ENCODE measurements at regions not wholly inside any gene's neighbourhood (a gene's known extent, or its start where the extent isn't known, plus 50 kb on each side); places are given as distances from the start of the nearest gene placed in this dataset.

DNA sequence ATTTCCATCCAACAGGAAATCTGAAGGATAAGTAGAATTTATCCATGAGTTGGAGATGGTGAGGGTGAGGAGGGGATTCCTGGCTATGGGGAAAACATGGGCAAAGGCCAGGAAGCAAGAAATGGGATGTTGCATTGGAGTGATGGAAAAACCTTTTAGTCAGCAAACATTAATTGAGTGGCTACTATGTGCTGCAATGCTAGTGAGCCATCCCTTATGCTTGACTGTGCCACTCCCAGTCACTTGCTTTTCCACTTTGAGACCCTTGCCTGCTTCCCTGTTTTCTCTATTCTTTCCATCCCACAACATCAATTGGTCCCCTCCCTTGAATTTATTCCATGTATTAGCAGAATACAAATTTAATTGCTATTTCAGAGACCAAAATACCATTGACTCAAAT lies 252.7 kb upstream of the HABP2 start:
- Histone ChIP-seq H3K4me1 (replicated peaks; ENCODE audit: insufficient read depth) (peaks cover 40% of the 10 kb centered on the region), H3K27ac (no peak overlapping the region), H3K9me2 (ENCODE audit: insufficient read depth) (no peaks in the 10 kb centered on the region), H3K9me3 (ENCODE audit: insufficient read depth, low read depth) (no peaks in the 10 kb centered on the region), H3K4me2 (no peak overlapping the region), H4K20me1 (ENCODE audit: insufficient read depth) (no peaks in the 10 kb centered on the region), H3K36me3 (ENCODE audit: low read depth) (no peaks in the 10 kb centered on the region), H3F3A (ENCODE audit: insufficient read depth, low read depth) (peaks cover 6% of the 10 kb centered on the region; the same call in 1 of the 2 replicates), H3K79me2 (ENCODE audit: low read depth) (no peaks in the 10 kb centered on the region), H3K27me3 (ENCODE audit: insufficient read depth, low read depth) (no peaks in the 10 kb centered on the region), H3K4me3 (no peak overlapping the region), H2AFZ (no peak overlapping the region)
- BruUV-seq (replicated peaks), result no TSS peak
- ChIA-PET CTCF (no interaction called here), POLR2A (ENCODE audit: unreplicated experiment) (no interaction called here)
- no peak for DNase-seq
- intact Hi-C loops (cut with micrococcal nuclease; ENCODE audit: unreplicated experiment), result no loop called here
- TF ChIP-seq EZH2 (IDR thresholded peaks at IDR 0.05; ENCODE audit: low read depth), result no peak
- no peak for TF ChIP-seq CTCF (conservative IDR thresholded peaks at IDR 0.05)

DNA sequence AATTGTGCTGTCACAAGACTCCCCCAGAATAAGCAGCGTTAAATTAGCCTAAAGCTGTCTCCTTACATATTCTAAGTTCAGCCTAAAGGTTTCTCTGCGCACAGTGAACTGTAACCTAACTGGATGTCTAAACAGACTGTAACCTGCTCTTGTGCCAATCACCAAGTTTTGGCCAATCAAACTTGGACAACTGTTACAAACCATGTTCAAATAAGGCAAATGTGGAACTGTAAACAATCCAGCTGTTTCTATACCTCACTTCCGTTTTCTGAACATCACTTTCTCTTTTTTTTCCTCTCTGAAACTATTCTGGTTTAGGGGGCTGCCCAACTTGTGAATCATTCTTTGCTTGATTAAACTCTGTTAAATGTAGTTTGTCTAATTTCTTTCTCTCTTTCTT lies 252.2 kb upstream of the HABP2 start:
- ChIA-PET CTCF (no interaction called here), POLR2A (ENCODE audit: unreplicated experiment) (no interaction called here)
- BruUV-seq (replicated peaks), result no TSS peak
- no peak overlapping the region for H3K4me3 ChIP-seq
- peaks cover 40% of the 10 kb centered on the region for H3K4me1 ChIP-seq (replicated peaks; ENCODE audit: insufficient read depth)
- intact Hi-C loops (cut with micrococcal nuclease; ENCODE audit: unreplicated experiment), result no loop called here
- H3K27me3 ChIP-seq (ENCODE audit: insufficient read depth, low read depth), result no peaks in the 10 kb centered on the region
- DNase-seq, result no peak
- H2AFZ ChIP-seq, result no peak overlapping the region
- H3K36me3 ChIP-seq (ENCODE audit: low read depth), result no peaks in the 10 kb centered on the region
- H3K4me2 ChIP-seq, result no peak overlapping the region
- H3K9me3 ChIP-seq (ENCODE audit: insufficient read depth, low read depth), result no peaks in the 10 kb centered on the region
- H3K9me2 ChIP-seq (ENCODE audit: insufficient read depth), result no peaks in the 10 kb centered on the region
- no peaks in the 10 kb centered on the region for H3K79me2 ChIP-seq (ENCODE audit: low read depth)
- TF ChIP-seq CTCF (conservative IDR thresholded peaks at IDR 0.05) (no peak), EZH2 (IDR thresholded peaks at IDR 0.05; ENCODE audit: low read depth) (no peak)
- H3F3A ChIP-seq (ENCODE audit: insufficient read depth, low read depth), result peaks cover 6% of the 10 kb centered on the region; the same call in 1 of the 2 replicates
- no peaks in the 10 kb centered on the region for H4K20me1 ChIP-seq (ENCODE audit: insufficient read depth)
- no peak overlapping the region for H3K27ac ChIP-seq

GRCh38 chr10:113301342-113301984 lies 251.4 kb upstream of the HABP2 start:
- no peaks in the 10 kb centered on the region for H3K9me2 ChIP-seq (ENCODE audit: insufficient read depth)
- no peak overlapping the region for H3K4me3 ChIP-seq
- ChIA-PET POLR2A (ENCODE audit: unreplicated experiment) (no interaction called here), CTCF (no interaction called here)
- H3K4me2 ChIP-seq, result no peak overlapping the region
- no TSS peak for BruUV-seq (replicated peaks)
- H3K9me3 ChIP-seq (ENCODE audit: insufficient read depth, low read depth), result no peaks in the 10 kb centered on the region
- intact Hi-C loops (cut with micrococcal nuclease; ENCODE audit: unreplicated experiment), result no loop called here
- no peaks in the 10 kb centered on the region for H3K79me2 ChIP-seq (ENCODE audit: low read depth)
- no peaks in the 10 kb centered on the region for H3K27me3 ChIP-seq (ENCODE audit: insufficient read depth, low read depth)
- no peak for DNase-seq
- no peaks in the 10 kb centered on the region for H4K20me1 ChIP-seq (ENCODE audit: insufficient read depth)
- H2AFZ ChIP-seq, result no peak overlapping the region
- peaks cover 6% of the 10 kb centered on the region; the same call in 1 of the 2 replicates for H3F3A ChIP-seq (ENCODE audit: insufficient read depth, low read depth)
- TF ChIP-seq EZH2 (IDR thresholded peaks at IDR 0.05; ENCODE audit: low read depth) (no peak), CTCF (conservative IDR thresholded peaks at IDR 0.05) (no peak)
- no peaks in the 10 kb centered on the region for H3K36me3 ChIP-seq (ENCODE audit: low read depth)
- peaks cover 40% of the 10 kb centered on the region for H3K4me1 ChIP-seq (replicated peaks; ENCODE audit: insufficient read depth)
- H3K27ac ChIP-seq, result no peak overlapping the region

All from PC-9 (cell line).